ENCODE measurements at regions not wholly inside any gene's neighbourhood (a gene's known extent, or its start where the extent isn't known, plus 50 kb on each side); places are given as distances from the start of the nearest gene placed in this dataset.
"Not testable (repeated sequence)": the region's sequence is repeated elsewhere in the genome, so short reads cannot be mapped to it uniquely, and the experiment has no call there.

DNA sequence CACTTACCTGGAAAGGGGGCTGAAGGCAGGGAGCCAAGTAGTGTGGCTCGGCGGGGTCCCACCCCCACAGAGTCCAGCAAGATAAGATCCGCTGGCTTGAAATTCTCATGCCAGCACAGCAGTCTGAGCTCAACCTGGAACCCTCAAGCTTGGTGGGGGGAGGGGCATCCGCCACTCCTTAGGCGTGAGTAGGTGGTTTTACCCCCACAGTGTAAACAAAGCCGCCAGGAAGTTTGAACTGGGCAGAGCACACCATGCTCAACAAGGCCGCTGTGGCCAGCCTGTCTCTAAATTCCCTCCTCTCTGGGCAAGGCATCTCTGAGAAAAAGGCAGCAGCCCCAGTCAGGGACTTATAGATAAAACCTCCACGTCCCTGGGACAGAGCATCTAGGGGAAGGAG is 156.3 kb downstream of the KBTBD8 start:
- DNase-seq (ENCODE audit: low spot score) = no peak

DNA sequence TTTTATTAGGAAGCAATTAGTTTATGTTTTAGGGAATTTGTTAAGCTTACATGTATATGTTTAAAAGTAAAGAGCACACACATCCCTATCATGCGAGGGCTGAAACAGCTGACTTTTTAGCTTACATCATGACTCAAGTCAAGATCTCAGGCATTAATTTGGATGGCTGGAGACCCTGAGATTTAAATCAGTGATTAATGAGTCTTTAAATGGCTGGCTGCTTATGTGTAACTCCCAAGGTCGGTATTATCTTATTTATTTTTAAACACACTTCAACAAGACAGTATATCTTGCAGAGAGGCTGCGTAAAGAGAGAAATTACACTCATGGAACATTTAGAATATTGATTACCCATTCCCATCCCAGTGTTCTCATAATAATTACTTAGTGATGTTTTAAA is 169.4 kb downstream of the KBTBD8 start:
- DNase-seq (ENCODE audit: low spot score) = no peak

DNA sequence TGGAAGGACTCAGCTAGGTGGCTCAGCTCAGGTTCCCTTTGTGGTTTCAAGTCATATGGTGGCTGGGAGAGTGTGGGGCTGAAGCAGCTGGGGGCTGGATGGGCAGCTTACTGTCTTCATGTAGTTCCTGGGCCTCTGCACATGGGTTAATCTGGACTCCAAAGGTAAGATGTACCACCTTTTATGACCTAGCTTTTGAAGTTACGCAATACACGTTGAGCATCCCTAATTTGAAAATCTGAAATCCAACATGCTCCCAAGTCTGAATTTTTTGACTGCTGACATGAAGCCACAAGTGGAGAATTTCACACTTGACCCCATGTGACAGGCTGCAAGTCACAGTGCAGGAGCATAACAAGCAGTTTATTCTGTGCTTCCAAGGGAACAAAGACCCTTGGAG is 173.7 kb downstream of the KBTBD8 start:
- DNase-seq (ENCODE audit: low spot score) = no peak

DNA sequence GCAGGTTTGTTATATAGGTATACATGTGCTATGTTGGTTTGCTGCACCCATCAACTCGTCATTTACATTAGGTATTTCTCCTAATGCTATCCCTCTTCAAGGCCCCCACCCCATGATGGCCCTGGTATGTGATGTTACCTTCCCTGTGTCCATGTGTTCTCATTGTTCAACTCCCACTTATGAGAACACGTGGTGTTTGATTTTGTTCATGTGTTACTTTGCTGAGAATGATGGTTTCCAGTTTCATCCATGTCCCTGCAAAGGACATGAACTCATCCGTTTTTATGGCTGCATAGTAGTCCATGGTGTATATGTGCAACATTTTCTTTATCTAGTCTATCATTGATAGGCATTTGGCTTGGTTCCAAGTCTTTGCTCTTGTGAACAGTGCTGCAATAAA is 175.0 kb downstream of the KBTBD8 start:
- DNase-seq (ENCODE audit: low spot score) = not testable (repeated sequence)

DNA sequence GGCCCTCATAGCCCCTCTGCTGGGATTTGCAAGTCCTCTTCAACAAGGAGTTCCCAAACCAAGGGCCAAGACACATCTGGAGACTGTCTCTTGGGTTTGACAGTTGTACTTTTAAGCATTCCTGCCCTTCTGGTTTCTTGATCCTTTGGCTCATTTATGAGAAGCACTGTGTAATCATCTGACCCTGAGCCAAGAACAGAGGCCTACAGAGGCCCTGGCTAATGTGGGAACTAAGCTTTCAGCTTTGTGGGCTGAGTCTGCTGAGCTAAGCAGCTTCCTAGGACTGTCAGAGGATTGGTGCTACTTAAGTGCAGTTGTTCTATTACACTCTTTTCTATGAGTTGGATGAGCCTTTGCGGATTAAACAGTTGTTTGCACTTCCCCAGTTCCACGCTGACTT is 178.3 kb downstream of the KBTBD8 start:
- DNase-seq (ENCODE audit: low spot score) = no peak

DNA sequence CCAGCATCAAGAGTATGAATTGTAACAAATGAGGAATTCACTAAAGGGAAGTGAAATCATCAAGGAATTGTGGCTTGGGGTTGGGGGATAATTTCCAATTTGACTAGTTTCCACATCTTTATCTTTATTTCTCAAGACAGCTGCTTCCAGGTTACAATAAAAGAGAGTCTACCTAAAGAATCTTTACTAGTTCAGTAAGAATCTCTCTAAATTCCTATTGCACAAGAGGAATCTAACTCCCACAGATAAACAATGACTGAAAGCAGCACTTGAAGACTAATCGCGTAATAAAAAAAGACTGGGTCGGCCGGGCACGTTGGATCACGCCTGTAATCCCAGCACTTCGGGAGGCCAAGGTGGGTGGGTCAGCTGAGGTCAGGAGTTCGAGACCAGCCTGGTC is 194.4 kb downstream of the KBTBD8 start:
- no peak for DNase-seq (ENCODE audit: low spot score)

DNA sequence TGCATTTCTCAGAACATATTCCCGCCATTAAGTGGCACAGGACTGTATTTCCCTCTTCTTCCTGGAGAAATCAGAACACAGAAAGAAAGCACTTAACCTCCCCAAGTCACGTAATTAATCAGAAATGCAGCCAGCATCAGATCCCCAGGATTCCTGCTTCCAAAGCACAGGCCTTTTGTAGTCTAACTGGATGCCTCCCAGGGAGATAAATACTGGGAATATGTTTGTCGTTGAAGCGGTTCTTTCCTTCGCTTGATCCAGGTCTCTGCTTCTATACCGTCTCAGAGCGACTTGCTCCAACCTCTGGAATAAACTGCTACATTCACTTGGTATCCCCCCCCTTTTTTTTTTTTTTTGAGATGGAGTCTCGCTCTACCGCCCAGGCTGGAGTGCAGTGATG is 198.6 kb downstream of the KBTBD8 start:
- DNase-seq (ENCODE audit: low spot score) = no peak

DNA sequence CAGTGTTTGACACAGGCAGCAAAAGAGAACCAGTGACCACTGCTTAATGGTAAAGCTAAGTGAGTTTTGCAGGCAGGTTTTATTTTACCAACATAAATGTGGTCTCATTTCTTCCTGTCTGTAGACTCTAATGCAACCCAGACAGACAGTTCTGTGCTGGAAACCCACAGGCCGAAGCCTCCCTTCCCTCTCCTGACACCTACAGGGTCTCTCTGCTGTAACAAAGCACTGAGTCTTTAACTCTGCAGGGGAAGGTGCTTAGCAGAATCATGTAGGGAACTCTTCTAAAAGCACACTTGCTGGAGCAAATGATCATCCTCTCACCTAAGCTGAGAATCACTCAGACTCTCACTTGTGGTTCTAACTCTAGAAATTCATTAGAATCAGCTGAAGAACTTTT is 200.3 kb downstream of the KBTBD8 start:
- DNase-seq (ENCODE audit: low spot score) = no peak

DNA sequence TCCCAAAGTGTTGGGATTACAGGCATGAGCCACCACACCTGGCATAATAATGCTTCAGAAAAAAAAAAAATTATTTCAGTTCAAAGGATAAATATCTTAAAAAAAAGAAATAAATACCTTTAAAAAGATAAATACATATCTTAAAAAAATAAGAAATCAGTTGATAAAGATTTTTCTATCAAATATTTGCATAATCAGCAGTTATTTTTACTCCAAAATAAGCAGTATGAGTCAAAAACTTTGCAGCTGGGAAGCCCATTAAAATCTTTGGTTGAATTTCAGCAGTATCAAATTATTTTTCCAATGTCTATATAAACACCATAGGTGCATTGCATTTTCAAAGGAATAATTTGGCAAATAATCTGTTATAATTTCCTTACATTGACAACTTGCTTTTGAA is 202.5 kb downstream of the KBTBD8 start:
- DNase-seq (ENCODE audit: low spot score) = no peak

DNA sequence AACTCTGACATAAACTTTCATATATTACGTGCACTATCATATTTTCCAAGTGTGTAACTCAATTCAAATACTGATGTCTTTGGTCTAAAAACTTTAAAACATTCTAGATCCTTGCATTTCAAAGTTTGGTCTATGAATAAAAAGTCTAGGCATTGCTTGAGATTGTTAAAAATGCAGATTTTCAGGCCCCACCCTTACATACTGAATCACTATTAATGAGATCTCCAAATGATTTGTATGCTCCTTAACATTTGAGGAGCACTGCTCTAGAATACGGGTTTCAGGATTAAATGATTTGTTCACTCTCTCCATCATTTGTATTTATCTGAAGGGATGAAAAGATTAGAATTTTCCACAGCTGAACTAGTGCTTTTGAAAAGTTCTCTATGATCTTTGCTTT is 202.9 kb downstream of the KBTBD8 start:
- DNase-seq (ENCODE audit: low spot score) = no peak

DNA sequence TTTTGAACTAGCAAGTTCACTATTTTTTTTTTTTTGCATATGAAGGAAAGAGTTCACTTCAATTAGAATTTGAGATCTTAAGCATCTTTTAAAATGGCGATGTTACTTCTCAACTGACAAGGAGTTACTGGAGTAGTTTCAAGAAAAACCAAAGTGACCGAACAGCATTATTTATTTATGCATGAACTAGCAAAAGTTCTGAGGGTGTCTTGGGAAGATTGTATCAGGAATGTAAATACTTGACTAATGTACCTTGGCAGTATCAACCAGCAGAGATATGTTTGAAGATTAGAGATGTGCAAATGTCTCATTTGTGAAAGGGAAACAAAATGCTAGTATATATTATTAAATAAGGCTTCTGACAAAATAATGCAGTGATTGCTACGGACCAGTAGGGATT is 203.9 kb downstream of the KBTBD8 start:
- no peak for DNase-seq (ENCODE audit: low spot score)

DNA sequence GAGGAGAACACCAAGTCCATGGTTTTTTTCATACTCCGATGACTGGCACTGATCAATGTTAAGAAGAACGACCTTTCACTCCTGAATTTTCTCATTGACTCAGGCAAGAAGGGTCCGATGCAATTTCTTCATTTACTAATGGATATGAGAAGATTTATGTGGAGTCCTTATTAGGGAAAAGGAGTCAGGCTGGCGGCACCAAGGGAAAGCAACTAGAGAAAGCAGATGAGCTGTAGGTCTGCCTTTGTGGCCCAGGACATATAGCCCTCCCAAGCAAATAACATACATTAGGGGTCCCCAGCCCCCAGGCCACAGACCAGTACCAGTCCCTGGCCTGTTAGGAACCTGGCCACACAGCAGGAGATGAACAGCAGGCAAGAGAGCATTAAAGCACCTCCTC is 206.8 kb downstream of the KBTBD8 start:
- no peak for DNase-seq (ENCODE audit: low spot score)

DNA sequence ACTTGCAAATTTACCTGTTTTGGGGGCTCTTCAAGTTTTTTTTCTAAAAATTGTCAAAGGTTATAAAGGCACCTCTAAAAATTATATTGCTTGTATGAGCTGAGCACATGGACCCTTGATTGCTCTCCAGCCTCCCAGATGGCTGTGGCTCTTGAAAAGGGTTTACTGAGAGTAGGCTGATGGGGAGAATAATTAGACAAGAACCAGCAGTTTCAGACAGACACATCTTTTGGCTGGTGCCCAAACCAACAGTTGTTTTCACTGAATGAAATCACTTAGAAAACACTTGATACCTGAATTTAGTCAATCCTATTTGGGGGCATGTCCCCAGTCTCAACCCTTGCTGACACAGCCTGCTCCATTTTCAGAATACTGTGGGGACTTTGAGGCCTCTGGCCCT is 217.6 kb downstream of the KBTBD8 start:
- no peak for DNase-seq (ENCODE audit: low spot score)

DNA sequence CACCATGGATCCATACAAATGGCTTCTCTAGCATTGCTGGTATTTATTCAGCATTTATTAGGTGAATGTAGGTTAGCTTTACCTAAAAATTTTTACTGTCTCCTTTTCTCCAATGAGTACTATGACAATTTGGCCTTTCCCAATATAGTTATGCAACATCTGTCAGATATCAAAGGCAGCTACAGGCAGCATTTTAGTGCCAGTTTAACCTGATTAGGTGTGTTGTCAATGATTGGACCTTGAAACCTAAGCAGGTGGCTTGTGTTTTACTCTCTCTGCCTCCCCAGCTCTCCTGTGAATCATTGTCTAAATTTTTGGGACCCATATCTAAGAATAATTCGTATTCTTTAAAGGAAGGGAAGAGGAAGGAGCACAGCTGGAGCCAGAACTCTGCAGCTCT is 228.9 kb downstream of the KBTBD8 start:
- DNase-seq (ENCODE audit: low spot score) = no peak

DNA sequence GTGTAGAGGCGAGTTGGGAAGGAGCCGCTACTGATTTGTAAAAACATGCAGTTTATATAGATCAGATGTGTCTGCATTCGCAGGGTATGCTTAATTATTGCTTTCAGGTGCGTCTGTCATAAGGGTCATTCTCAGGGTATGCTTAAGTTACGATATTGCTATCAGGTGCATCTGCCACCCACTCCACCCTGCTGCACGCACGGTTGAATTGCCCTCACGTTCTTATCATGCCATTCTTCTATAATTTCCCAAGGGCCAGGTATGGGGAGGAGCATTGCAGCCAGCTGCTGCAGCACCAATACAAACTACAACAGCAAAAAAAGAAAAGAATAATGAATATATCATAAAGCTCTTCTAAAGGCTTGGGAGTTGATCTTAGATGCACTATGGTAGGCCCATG is 230.0 kb downstream of the KBTBD8 start:
- DNase-seq (ENCODE audit: low spot score) = no peak

DNA sequence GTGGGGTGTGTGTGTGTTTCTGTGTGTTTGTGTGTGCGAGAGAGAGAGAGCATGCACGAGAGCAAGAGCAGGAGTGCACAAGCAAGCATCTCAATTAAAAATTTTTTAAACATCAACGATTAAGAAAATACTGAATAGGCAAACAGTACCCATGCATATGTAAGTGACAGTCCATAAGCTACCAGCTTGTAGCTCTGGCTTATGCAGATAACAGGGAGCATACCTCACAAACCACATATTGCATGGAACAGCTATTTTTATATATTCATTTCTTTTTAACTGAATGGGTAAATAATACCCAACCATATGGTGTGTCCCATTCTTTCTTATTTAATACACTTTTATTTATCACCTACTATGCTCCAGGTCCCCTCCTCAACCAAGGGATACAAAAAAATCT is 234.5 kb downstream of the KBTBD8 start:
- no peak for DNase-seq (ENCODE audit: low spot score)

DNA sequence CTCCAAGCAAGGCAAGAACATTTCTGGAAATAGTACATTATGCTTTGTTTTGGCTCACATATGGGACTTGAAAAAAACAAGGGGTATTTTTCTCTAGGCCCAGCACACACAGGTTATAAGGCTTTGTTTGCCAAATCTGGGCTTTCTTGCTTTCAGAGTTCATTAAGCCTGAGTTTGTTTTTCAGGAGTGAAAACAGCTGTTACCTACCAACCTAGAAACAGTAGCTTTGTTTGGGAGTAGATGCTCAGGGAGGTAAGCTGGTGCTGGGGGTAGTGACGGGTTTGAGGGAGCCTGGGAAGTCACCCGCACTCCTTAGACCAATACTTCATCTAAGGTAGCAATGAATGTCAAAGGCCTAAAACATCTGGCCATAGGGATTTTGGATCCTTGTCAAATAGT is 241.2 kb downstream of the KBTBD8 start:
- DNase-seq (ENCODE audit: low spot score) = no peak

DNA sequence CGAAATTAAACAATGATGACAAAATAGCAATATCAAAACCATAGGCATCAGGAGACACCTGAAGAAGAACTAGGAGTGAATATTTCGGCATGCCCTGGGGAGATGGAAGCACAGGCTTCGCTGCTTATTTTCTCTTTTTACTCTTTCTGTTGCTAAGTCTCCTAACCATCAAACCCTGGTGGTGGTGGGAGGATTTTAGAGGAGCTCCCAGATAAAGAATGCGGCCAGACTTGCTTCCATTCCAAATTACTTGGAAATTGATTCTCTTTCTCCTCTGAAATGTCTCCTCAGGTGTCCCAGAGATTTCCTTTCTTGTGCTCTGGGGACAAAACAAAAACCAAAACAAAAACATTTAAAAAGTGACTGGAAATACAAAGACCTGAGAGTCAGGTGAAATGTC is 243.0 kb downstream of the KBTBD8 start:
- no peak for DNase-seq (ENCODE audit: low spot score)

DNA sequence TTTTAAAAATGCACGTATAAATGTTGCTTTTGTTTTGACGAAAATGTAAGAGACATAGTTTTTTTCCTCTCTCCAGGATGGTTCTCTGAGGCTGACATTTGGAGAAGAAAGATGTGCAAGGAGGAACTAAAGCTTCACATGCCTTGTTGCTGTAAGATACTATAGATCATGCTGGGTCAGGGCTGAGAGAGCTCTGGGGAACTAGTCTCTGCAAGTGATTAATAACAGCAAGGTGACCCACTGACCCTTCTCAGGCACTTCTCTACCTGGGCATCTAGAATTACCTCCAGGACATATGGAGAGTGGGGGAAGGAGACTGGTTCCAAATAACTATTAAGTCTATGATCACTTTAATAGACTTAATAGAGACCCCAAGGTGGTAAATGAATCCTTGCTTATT is 246.0 kb downstream of the KBTBD8 start:
- DNase-seq (ENCODE audit: low spot score) = no peak

DNA sequence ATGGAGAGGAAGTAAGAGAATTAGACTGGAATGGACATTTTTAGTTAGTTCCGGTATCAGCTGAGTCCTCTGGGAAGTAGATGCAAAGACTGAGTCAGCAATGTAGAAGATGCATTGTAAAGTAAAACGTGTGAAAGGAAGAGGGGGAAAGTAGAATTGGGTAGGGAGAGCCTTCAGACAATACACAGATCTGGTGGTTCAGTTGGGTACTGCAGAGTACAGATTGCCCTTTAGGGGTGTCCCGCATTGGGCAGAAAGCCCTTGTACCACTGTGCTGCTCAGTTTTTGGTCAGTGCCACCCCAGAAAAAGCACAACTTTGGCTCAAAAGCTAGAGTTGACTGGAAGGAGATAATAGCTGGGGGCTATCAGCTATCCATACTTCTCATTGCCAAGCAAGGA is 247.4 kb downstream of the KBTBD8 start:
- DNase-seq (ENCODE audit: low spot score) = no peak

DNA sequence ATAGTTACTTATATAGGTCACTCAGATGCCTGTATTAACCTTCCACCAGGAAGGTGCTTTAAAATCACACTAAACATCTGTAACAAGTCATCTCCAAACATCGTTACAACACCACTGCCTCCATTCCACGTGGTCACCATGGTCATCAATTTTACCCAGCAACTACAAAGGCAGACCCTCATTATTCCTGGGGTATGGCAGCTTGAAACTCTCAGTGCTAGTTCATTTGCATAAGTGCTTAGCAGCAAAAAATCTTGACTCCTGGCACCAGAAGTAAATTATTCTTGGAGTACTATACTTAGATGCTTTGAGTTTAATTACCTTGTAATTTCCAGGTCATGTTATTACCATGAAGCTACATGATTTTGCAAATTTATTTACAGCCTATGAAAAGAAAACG is 250.6 kb downstream of the KBTBD8 start:
- DNase-seq (ENCODE audit: low spot score) = no peak

DNA sequence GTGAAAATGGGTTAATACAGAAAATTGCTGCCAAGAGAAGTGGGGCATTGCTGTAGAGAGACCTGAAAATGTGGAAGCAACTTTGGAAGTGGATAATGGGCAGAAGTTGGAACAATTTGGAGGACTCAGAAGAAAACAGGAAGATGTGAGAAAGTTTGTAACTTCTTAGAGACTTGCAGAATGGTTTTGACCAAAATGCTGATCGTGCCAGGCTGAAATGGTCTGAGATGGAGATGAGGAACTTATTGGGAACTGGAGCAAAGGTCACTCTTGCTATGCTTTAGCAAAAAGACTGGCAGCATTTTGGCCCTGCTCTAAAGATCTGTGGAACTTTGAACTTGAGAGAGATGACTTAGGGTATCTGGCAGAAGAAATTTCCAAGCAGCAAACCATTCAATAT is 254.8 kb downstream of the KBTBD8 start:
- DNase-seq (ENCODE audit: low spot score) = peak; percentile 12

DNA sequence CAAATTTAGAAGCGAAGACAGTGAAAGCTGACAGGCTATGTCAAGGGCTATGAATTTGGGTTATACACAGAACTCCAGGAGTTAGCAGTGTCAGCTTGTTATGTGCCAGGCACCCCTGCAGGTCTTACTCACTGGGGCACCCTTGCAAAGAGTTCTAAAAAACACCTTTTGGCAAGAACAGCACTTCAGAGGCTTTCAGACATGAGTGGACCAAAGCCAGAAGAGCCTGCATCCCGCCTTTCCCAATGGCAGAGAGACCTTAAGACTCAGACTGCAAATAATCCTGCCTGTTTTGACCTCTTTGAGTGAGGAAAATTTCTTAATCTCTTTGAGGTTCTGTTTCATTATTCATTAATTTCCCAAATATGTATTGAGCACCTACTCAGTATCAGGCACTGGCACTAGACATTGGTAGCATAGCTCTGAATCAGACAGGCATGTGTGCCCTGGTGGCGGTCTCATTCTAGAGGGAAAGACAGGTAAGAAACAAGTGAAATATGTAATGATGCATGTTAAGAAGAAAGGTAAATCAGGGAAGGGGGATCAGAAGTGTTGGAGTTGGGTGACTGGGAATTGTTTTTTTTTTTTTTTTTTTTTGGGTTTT is 280.0 kb downstream of the KBTBD8 start:
- no peak for DNase-seq (ENCODE audit: low spot score)

DNA sequence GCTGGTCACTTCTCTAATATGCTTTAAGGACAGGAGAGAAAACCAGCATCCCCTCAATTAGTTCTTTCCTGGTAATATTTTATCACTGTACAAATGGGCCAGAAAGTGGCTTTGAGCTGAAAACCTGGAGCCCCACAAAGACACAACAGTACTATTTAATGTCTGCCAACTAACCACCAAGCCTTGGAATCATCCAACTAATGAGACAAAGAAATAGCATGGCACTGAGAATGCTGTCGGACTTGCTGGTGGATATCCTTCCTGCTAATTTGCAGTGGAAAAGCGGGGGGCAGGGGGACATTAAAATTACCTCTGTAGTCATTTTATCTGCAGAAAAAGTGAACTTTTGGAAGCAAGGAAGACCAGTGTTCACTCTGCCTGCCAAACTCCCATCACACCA is 288.5 kb downstream of the KBTBD8 start:
- no peak for DNase-seq (ENCODE audit: low spot score)
